Endothelial cell of umbilical vein (primary cell): ENCODE measurements at regions not wholly inside any gene's neighbourhood (a gene's known extent, or its start where the extent isn't known, plus 50 kb on each side); places are given as distances from the start of the nearest gene placed in this dataset.

Experiments used
- EZH2 ChIP-seq: IDR thresholded peaks from 2 replicates; pipeline ENCODE4 v1.6.1; 2012; ENCODE audit warnings: borderline replicate concordance, low read depth, mild to moderate bottlenecking, moderate library complexity, low read length, inconsistent platforms; ENCODE audit not compliant: severe bottlenecking
- FOS ChIP-seq: IDR thresholded peaks from 2 replicates; pipeline ENCODE4 v1.6.1; 2011; ENCODE audit warnings: mild to moderate bottlenecking, low read length, moderate library complexity, borderline replicate concordance; ENCODE audit not compliant: insufficient read depth
- GATA2 ChIP-seq: IDR thresholded peaks from 2 replicates; pipeline ENCODE4 v1.7.0; 2011; ENCODE audit warnings: low read depth, mild to moderate bottlenecking, moderate library complexity, mixed read lengths, low read length; ENCODE audit not compliant: insufficient read length, insufficient read depth
- JUN ChIP-seq: IDR thresholded peaks from 2 replicates; pipeline ENCODE4 v1.6.1; 2011; ENCODE audit warnings: borderline replicate concordance, low read depth; ENCODE audit not compliant: insufficient read length, insufficient read depth
- POLR2A ChIP-seq: IDR thresholded peaks from 2 replicates; pipeline ENCODE4 v1.6.1; 2012; ENCODE audit warnings: low read depth, mild to moderate bottlenecking, control low read depth, low read length
- POLR2AphosphoS5 ChIP-seq: IDR thresholded peaks from 2 replicates; pipeline ENCODE4 v1.6.1; 2012; ENCODE audit warnings: low read depth, mild to moderate bottlenecking, control low read depth, low read length, moderate library complexity; ENCODE audit not compliant: insufficient read depth
- TF ChIP-seq, protein P1 (sequence below), 2 donors: IDR thresholded peaks; 1 replicate in 1 of 2; 2 replicates in 1 of 2; pipeline ENCODE4 v1.5.1; 2011; ENCODE audit warnings: low read length in 2 of 2, mild to moderate bottlenecking in 2 of 2, moderate library complexity in 2 of 2, control low read depth in 1 of 2, inconsistent platforms in 1 of 2, low read depth in 1 of 2; ENCODE audit not compliant: insufficient read depth in 1 of 2; ENCODE audit errors: extremely low read depth in 1 of 2
- TF ChIP-seq, protein P2 (sequence below): IDR thresholded peaks from 2 replicates; pipeline ENCODE4 v1.6.1; 2011; ENCODE audit not compliant: insufficient read depth, insufficient read length

DNA sequence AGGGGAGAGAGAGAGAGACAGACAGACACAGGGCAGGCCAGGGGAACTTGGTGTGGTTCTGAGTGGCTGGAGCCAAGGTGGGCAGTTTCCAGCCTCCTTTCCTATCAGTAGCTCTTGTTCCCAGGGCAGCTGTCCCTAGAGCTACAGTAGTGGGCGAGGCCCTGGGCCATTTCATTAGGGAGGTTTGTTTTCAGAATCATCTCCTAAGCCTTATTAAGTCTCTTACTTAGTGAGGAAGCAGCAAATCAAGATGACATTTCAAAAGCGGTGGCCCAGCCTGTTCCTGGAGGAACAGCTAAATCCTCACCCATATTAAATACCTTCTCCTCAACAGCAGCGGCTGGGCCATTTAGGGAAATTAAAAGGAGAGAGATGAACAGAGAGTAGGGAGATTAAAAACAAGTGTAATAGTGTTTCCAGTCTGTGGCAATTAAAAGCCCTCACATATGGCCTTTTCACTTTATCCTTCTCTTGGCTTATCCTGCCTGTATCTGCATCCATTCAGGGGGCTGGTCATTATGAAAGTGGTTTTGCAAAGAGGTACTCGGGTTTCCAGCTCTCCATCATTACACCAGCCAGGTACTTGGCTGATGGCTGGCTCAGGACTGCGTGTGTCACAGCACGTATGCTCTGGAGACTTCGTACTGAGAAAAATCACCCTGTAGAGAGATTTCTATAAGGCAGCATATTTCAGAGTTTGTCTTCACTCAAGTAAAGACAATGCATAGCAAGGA, 91.9 kb upstream of the PRR23C start:
- TF ChIP-seq, protein P1, sequence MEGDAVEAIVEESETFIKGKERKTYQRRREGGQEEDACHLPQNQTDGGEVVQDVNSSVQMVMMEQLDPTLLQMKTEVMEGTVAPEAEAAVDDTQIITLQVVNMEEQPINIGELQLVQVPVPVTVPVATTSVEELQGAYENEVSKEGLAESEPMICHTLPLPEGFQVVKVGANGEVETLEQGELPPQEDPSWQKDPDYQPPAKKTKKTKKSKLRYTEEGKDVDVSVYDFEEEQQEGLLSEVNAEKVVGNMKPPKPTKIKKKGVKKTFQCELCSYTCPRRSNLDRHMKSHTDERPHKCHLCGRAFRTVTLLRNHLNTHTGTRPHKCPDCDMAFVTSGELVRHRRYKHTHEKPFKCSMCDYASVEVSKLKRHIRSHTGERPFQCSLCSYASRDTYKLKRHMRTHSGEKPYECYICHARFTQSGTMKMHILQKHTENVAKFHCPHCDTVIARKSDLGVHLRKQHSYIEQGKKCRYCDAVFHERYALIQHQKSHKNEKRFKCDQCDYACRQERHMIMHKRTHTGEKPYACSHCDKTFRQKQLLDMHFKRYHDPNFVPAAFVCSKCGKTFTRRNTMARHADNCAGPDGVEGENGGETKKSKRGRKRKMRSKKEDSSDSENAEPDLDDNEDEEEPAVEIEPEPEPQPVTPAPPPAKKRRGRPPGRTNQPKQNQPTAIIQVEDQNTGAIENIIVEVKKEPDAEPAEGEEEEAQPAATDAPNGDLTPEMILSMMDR (IDR thresholded peaks at IDR 0.05; ENCODE audit: extremely low read depth in 1 of 2, insufficient read depth in 1 of 2, low read depth in 1 of 2, low read length in 2 of 2): no peak
- TF ChIP-seq, protein P2, sequence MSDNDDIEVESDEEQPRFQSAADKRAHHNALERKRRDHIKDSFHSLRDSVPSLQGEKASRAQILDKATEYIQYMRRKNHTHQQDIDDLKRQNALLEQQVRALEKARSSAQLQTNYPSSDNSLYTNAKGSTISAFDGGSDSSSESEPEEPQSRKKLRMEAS: no peak
- no peak for TF ChIP-seq FOS
- no peak for TF ChIP-seq POLR2A
- TF ChIP-seq POLR2AphosphoS5: no peak
- no peak for TF ChIP-seq GATA2
- TF ChIP-seq EZH2: no peak
- no peak for TF ChIP-seq JUN
